IMR-90 (cell line): ENCODE measurements at regions not wholly inside any gene's neighbourhood (a gene's known extent, or its start where the extent isn't known, plus 50 kb on each side); places are given as distances from the start of the nearest gene placed in this dataset.

Experiments
- ATAC-seq: fragments of 200-7000 bp; cut with Tn5 transposase; 2 replicates; pipeline ENCODE4 v1.9.1; 2020; ENCODE audit warnings: low read depth, mild to moderate bottlenecking, moderate library complexity
- BruUV-seq: library from RNA; stranded (reverse); fragments of 400-500 nt; replicated peaks from 2 replicates; lab custom pipeline; 2021; lab: Mats Ljungman, UMichigan
- CTCF ChIA-PET: fragments of 300-600 bp; formaldehyde crosslinking; extraction: SDS; loops from one replicate; lab custom pipeline; 2021; ENCODE audit warnings: antibody characterized with exemption; lab: Yijun Ruan, JAX
- POLR2A ChIA-PET: fragments of 300-600 bp; sonication (Branson Sonifier 250); formaldehyde crosslinking; loops from one replicate; lab custom pipeline; 2022; ENCODE audit warnings: antibody characterized with exemption; ENCODE audit not compliant: unreplicated experiment; lab: Charles Lee
- DNase-seq: peaks from one replicate; pipeline ENCODE4 v3.0.0; 2013
- H2AFZ ChIP-seq: replicated peaks from 2 replicates; pipeline ENCODE3; 2013; ENCODE audit warnings: low read length, mild to moderate bottlenecking; ENCODE audit not compliant: poor library complexity
- H2AK5ac ChIP-seq: 2 replicates; pipeline ENCODE4 v1.6.1; 2013; ENCODE audit warnings: low read depth, low read length, inconsistent platforms
- H2AK9ac ChIP-seq: replicated peaks from 2 replicates; pipeline ENCODE3; 2013; ENCODE audit warnings: mild to moderate bottlenecking, low read depth, low read length, moderate library complexity; ENCODE audit not compliant: poor library complexity
- H2BK120ac ChIP-seq: 2 replicates; pipeline ENCODE4 v1.6.1; 2013; ENCODE audit warnings: low read depth, low read length, inconsistent platforms
- H2BK15ac ChIP-seq: 3 replicates; pipeline ENCODE4 v1.6.1; 2013; ENCODE audit warnings: low read depth, low read length, inconsistent platforms
- H2BK20ac ChIP-seq: 2 replicates; pipeline ENCODE4 v1.6.1; 2013; ENCODE audit warnings: low read depth, mild to moderate bottlenecking, inconsistent platforms, low read length, moderate library complexity
- H2BK5ac ChIP-seq: 2 replicates; pipeline ENCODE4 v1.6.1; 2013; ENCODE audit warnings: mild to moderate bottlenecking, low read depth, low read length, inconsistent platforms; ENCODE audit not compliant: poor library complexity, severe bottlenecking
- H3K14ac ChIP-seq: replicated peaks from 2 replicates; pipeline ENCODE4 v1.6.1; 2013; ENCODE audit warnings: low read depth, low read length, inconsistent platforms
- H3K18ac ChIP-seq: 2 replicates; pipeline ENCODE4 v1.6.1; 2013; ENCODE audit warnings: low read depth, low read length, control low read depth
- H3K23ac ChIP-seq: 2 replicates; pipeline ENCODE4 v1.6.1; 2013; ENCODE audit warnings: low read depth, low read length, inconsistent platforms
- H3K27ac ChIP-seq: 2 replicates; pipeline ENCODE4 v1.5.1; 2013; ENCODE audit warnings: mild to moderate bottlenecking, control low read depth, low read length; ENCODE audit not compliant: insufficient read depth
- H3K27me3 ChIP-seq: 2 replicates; pipeline ENCODE4 v1.6.1; 2013; ENCODE audit warnings: low read length; ENCODE audit not compliant: control insufficient read depth, insufficient read depth
- H3K36me3 ChIP-seq: 2 replicates; pipeline ENCODE4 v1.6.1; 2013; ENCODE audit warnings: low read length, mixed read lengths; ENCODE audit not compliant: control insufficient read depth, insufficient read depth
- H3K4ac ChIP-seq: 2 replicates; pipeline ENCODE4 v1.6.1; 2013; ENCODE audit warnings: low read depth, low read length, inconsistent platforms
- H3K4me1 ChIP-seq: 2 replicates; pipeline ENCODE4 v1.6.1; 2013; ENCODE audit warnings: low read length, mixed read lengths; ENCODE audit not compliant: control insufficient read depth, insufficient read depth
- H3K4me2 ChIP-seq: 2 replicates; pipeline ENCODE4 v1.6.1; 2013; ENCODE audit warnings: low read depth, mild to moderate bottlenecking, control low read depth, low read length, moderate library complexity
- H3K4me3 ChIP-seq: 2 replicates; pipeline ENCODE4 v1.5.1; 2013; ENCODE audit warnings: low read depth, mild to moderate bottlenecking, control low read depth, low read length, moderate library complexity; ENCODE audit not compliant: insufficient read depth
- H3K56ac ChIP-seq: 2 replicates; pipeline ENCODE4 v1.6.1; 2013; ENCODE audit warnings: low read length, inconsistent platforms; ENCODE audit not compliant: insufficient read depth; ENCODE audit errors: extremely low read depth
- H3K79me1 ChIP-seq, 2 experiments: 2 replicates each; pipeline ENCODE4 v1.6.1; 2013; ENCODE audit warnings: low read length in 2 of 2, inconsistent platforms in 1 of 2, low read depth in 1 of 2
- H3K9ac ChIP-seq: 2 replicates; pipeline ENCODE4 v1.6.1; 2013; ENCODE audit warnings: low read depth, low read length, control low read depth
- H3K9me1 ChIP-seq: 2 replicates; pipeline ENCODE4 v1.6.1; 2013; ENCODE audit warnings: low read length, inconsistent platforms; ENCODE audit not compliant: insufficient read depth
- H3K9me3 ChIP-seq: 2 replicates; pipeline ENCODE4 v1.6.1; 2013; ENCODE audit warnings: low read length; ENCODE audit not compliant: control insufficient read depth, insufficient read depth
- H4K20me1 ChIP-seq: 2 replicates; pipeline ENCODE4 v1.6.1; 2013; ENCODE audit warnings: low read length, inconsistent platforms; ENCODE audit not compliant: insufficient read depth
- H4K5ac ChIP-seq: 2 replicates; pipeline ENCODE4 v1.6.1; 2013; ENCODE audit warnings: mild to moderate bottlenecking, low read depth, low read length, control low read depth
- H4K8ac ChIP-seq, 2 experiments: 2 replicates each; pipeline ENCODE4 v1.6.1; 2013; ENCODE audit warnings: low read depth in 2 of 2, low read length in 2 of 2, control low read depth in 1 of 2, inconsistent platforms in 1 of 2
- H4K91ac ChIP-seq: 2 replicates; pipeline ENCODE4 v1.6.1; 2013; ENCODE audit warnings: low read depth, low read length, inconsistent platforms; ENCODE audit not compliant: insufficient read depth
- CEBPB ChIP-seq: IDR thresholded peaks from 2 replicates; pipeline ENCODE4 v1.6.1; 2012; ENCODE audit warnings: low read depth, low read length, improper control_type of control experiment
- MAZ ChIP-seq: IDR thresholded peaks from 2 replicates; pipeline ENCODE4 v1.6.1; 2012; ENCODE audit warnings: low read depth, mild to moderate bottlenecking, low read length, improper control_type of control experiment, moderate library complexity, borderline replicate concordance
- WGBS, 2 experiments: methylation state at CpG; one replicate each; pipeline versions ENCODE4 v1.1.5 to v1.1.7; 2013; ENCODE audit warnings: missing lambda C conversion rate in 2 of 2; ENCODE audit not compliant: insufficient read length in 1 of 2; ENCODE audit errors: extremely low coverage in 2 of 2; 5-methylcytosine and 5-hydroxymethylcytosine counted together
- dilution Hi-C: fragments of 300-500 bp; cut with HindIII; formaldehyde crosslinking; loops from one replicate; pipeline ENCODE4 v1.14.3; 2018; ENCODE audit warnings: low sequenced_read_pairs; ENCODE audit not compliant: unreplicated experiment
- in situ Hi-C: fragments of 300-500 bp; cut with MboI; formaldehyde crosslinking; loops from 3 replicates; pipeline ENCODE4 v1.14.3; 2019; ENCODE audit warnings: low sequenced_read_pairs, inconsistent platforms, mixed read lengths
- intact Hi-C: fragments of 100-400 bp; cut with micrococcal nuclease; formaldehyde crosslinking; loops from 2 replicates; pipeline ENCODE4 v1.10.0; 2022

- Histone ChIP-seq H2BK20ac (no peak overlapping the region), H2AK5ac (no peak overlapping the region)
Observed at GRCh38 chr12:126038434-126038833, 973.2 kb downstream of the AACS start.

More at GRCh38 chr12:126038434-126038833, 973.2 kb downstream of the AACS start:
- no peak overlapping the region for H3K14ac ChIP-seq
- no peak overlapping the region for H4K91ac ChIP-seq
- H4K20me1 ChIP-seq = no peaks in the 10 kb centered on the region
- intact Hi-C loops = no loop called here
- no peaks in the 10 kb centered on the region for H3K9me1 ChIP-seq
- H3K9ac ChIP-seq = no peak overlapping the region
- in situ Hi-C loops = no loop called here
- H3K9me3 ChIP-seq = peaks cover 6% of the 10 kb centered on the region
- no peak overlapping the region for H2BK120ac ChIP-seq
- H4K5ac ChIP-seq = no peak overlapping the region
- POLR2A ChIA-PET = no interaction called here
- H3K36me3 ChIP-seq = no peaks in the 10 kb centered on the region
- DNase-seq (no peak), ATAC-seq (no peak)
- WGBS, 2 experiments = no CpG with 5 or more reads among the region's 1 CpG
- H3K79me1 ChIP-seq = no peaks in the 10 kb centered on the region
- dilution Hi-C loops = no loop called here
- no peak overlapping the region for H2AK9ac ChIP-seq
- H3K23ac ChIP-seq = no peak overlapping the region
- H3K27me3 ChIP-seq = no peaks in the 10 kb centered on the region
- no peak overlapping the region for H3K4me2 ChIP-seq
- CTCF ChIA-PET = no interaction called here
- no peak overlapping the region for H2AFZ ChIP-seq
- H3K4me1 ChIP-seq = no peaks in the 10 kb centered on the region
- no peak overlapping the region for H3K4ac ChIP-seq
- H4K8ac ChIP-seq = no peak overlapping the region
- no peak overlapping the region for H3K18ac ChIP-seq
- TF ChIP-seq CEBPB (no peak), MAZ (no peak)
- no peak overlapping the region for H2BK15ac ChIP-seq
- H3K27ac ChIP-seq = no peak overlapping the region
- BruUV-seq = no TSS peak
- no peak overlapping the region for H3K4me3 ChIP-seq
- no peak overlapping the region for H2BK5ac ChIP-seq
- H3K56ac ChIP-seq = no peak overlapping the region
